Spleen (tissue), 11 donors: ENCODE measurements at regions not wholly inside any gene's neighbourhood (a gene's known extent, or its start where the extent isn't known, plus 50 kb on each side); places are given as distances from the start of the nearest gene placed in this dataset.

Experiments used
- DNase-seq: peaks from one replicate; pipeline ENCODE4 v3.0.0-alpha.2; 2020
- H3K27ac ChIP-seq, 8 donors: fragments of 200-600 bp; sonication (generic) in 7 of 8; 1 replicate in 4 of 8; 2 replicates in 4 of 8; pipeline versions ENCODE4 v1.5.0 to v1.8.0; 2016 to 2021; ENCODE audit warnings: inconsistent platforms in 4 of 8, mild to moderate bottlenecking in 4 of 8, moderate library complexity in 1 of 8
- H3K27me3 ChIP-seq, 7 donors: fragments of 200-600 bp; sonication (generic) in 6 of 7; replicated peaks in 1 of 7; 1 replicate in 4 of 7; 2 replicates in 3 of 7; pipeline versions ENCODE4 v1.5.0 to v1.8.0; 2016 to 2021; ENCODE audit warnings: inconsistent platforms in 3 of 7, mild to moderate bottlenecking in 1 of 7
- H3K36me3 ChIP-seq, 6 donors: fragments of 200-600 bp; sonication (generic) in 5 of 6; 1 replicate in 4 of 6; 2 replicates in 2 of 6; pipeline versions ENCODE4 v1.5.0 to v1.8.0; 2016 to 2021; ENCODE audit warnings: inconsistent platforms in 2 of 6
- H3K4me1 ChIP-seq, 6 donors: fragments of 200-600 bp; sonication (generic) in 5 of 6; 1 replicate in 3 of 6; 2 replicates in 3 of 6; pipeline versions ENCODE4 v1.5.0 to v1.8.0; 2016 to 2021; ENCODE audit warnings: inconsistent platforms in 3 of 6
- H3K4me3 ChIP-seq, 8 donors: fragments of 200-600 bp; sonication (generic) in 7 of 8; 1 replicate in 4 of 8; 2 replicates in 4 of 8; pipeline versions ENCODE4 v1.5.0 to v1.8.0; 2016 to 2021; ENCODE audit warnings: inconsistent platforms in 4 of 8, mild to moderate bottlenecking in 4 of 8, moderate library complexity in 2 of 8
- H3K9me3 ChIP-seq, 8 donors: fragments of 200-600 bp; sonication (generic) in 7 of 8; 1 replicate in 4 of 8; 2 replicates in 4 of 8; pipeline versions ENCODE4 v1.5.0 to v1.8.0; 2016 to 2021; ENCODE audit warnings: inconsistent platforms in 4 of 8
- POLR2A ChIP-seq, 3 donors: fragments of 450-650 bp; IDR thresholded peaks; one replicate each; pipeline ENCODE4 v1.5.1; 2017; ENCODE audit warnings: antibody characterized with exemption in 3 of 3, mild to moderate bottlenecking in 1 of 3
- POLR2AphosphoS5 ChIP-seq, 3 donors: sonication (generic); formaldehyde crosslinking; IDR thresholded peaks; one replicate each; pipeline ENCODE4 v1.5.1; 2017; ENCODE audit warnings: antibody characterized with exemption in 3 of 3
- WGBS, 5 donors: extraction: QIAGEN DNeasy Blood & Tissue Kit in 3 of 5; methylation state at CpG; one replicate each; pipeline versions ENCODE4 v1.1.5 to v1.1.7; 2013 to 2018; 5-methylcytosine and 5-hydroxymethylcytosine counted together
- intact Hi-C: fragments of 100-400 bp; cut with DNase I; formaldehyde crosslinking; loops from one replicate; pipeline ENCODE4 v1.15.0; 2023; ENCODE audit warnings: low total_unique reads
- TF ChIP-seq, protein P1 (sequence below), 11 experiments: fragments of 200-600 bp in 7 of 11; fragments of 450-650 bp in 4 of 11; sonication (generic) in 4 of 11; IDR thresholded peaks in 8 of 11; conservative IDR thresholded peaks in 3 of 11; 1 replicate in 7 of 11; 2 replicates in 4 of 11; pipeline versions ENCODE4 v1.4.0 to v1.8.0; 2016 to 2021; ENCODE audit warnings: antibody characterized with exemption in 11 of 11, inconsistent platforms in 4 of 11, mild to moderate bottlenecking in 1 of 11
- donor health status: healthy with polysubstance abuse.
- donor health status: DM: no; HTN: no; CAD: no; lungs with moderate emphysema.
- donor health status: DM: no; HTN: no; CAD: no.
- donor health status: Bipolar disorder and iron deficiency.
- donor health status: healthy.
- donor health status: DM: no; HTN: no; CAD: no.
- donor health status: DM: yes; HTN: yes; CAD: no.

DNA sequence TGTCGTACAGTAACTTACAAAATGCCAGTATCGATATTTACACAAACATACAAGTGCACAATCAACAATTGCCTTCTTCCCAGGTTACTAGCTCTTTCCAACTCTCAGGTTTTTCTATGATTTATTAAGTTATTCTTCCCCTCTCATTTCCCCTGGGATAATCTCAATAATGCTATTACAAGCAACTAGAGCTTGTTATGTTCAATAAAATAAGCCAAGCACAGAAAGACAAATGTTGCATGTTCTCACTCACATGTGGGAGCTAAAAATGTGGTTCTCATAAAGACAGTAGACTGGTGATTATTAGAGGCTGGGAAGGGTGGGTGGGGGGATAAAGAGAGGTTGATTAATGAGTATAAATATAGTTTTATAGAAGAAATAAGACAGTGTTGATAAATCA, 577.1 kb downstream of the HACE1 start:
- TF ChIP-seq POLR2A (IDR thresholded peaks at IDR 0.05): no peak
- no peak for TF ChIP-seq POLR2AphosphoS5 (IDR thresholded peaks at IDR 0.05)
- TF ChIP-seq, protein P1, sequence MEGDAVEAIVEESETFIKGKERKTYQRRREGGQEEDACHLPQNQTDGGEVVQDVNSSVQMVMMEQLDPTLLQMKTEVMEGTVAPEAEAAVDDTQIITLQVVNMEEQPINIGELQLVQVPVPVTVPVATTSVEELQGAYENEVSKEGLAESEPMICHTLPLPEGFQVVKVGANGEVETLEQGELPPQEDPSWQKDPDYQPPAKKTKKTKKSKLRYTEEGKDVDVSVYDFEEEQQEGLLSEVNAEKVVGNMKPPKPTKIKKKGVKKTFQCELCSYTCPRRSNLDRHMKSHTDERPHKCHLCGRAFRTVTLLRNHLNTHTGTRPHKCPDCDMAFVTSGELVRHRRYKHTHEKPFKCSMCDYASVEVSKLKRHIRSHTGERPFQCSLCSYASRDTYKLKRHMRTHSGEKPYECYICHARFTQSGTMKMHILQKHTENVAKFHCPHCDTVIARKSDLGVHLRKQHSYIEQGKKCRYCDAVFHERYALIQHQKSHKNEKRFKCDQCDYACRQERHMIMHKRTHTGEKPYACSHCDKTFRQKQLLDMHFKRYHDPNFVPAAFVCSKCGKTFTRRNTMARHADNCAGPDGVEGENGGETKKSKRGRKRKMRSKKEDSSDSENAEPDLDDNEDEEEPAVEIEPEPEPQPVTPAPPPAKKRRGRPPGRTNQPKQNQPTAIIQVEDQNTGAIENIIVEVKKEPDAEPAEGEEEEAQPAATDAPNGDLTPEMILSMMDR (IDR thresholded peaks at IDR 0.05 in 8 of 11, conservative IDR thresholded peaks at IDR 0.05 in 3 of 11): no peak
- 89 to 96% (median 94%) methylated on average over 2 of the region's 2 CpGs for WGBS, 5 donors
- intact Hi-C loops: no loop called here
- Histone ChIP-seq H3K9me3 (peaks cover 0 to 8% (median 0%) of the 10 kb centered on the region in 8 donors), H3K27me3 (no peaks in the 10 kb centered on the region), H3K27ac (no peak overlapping the region), H3K36me3 (no peaks in the 10 kb centered on the region), H3K4me1 (no peaks in the 10 kb centered on the region), H3K4me3 (no peak overlapping the region)
- DNase-seq: no peak

- no peak for DNase-seq
- H3K4me3 ChIP-seq: no peak overlapping the region
- WGBS, 5 donors: 71 to 85% (median 83%) methylated on average over 3 of the region's 3 CpGs
- H3K36me3 ChIP-seq: no peaks in the 10 kb centered on the region
- intact Hi-C loops: no loop called here
- TF ChIP-seq POLR2AphosphoS5 (IDR thresholded peaks at IDR 0.05) (no peak), POLR2A (IDR thresholded peaks at IDR 0.05) (no peak)
- TF ChIP-seq, protein P1 (IDR thresholded peaks at IDR 0.05 in 8 of 11, conservative IDR thresholded peaks at IDR 0.05 in 3 of 11): no peak
- no peaks in the 10 kb centered on the region for H3K27me3 ChIP-seq
- peaks cover 0 to 20% (median under 1%) of the 10 kb centered on the region in 8 donors for H3K9me3 ChIP-seq
- H3K27ac ChIP-seq: no peak overlapping the region
- H3K4me1 ChIP-seq: no peaks in the 10 kb centered on the region
These were observed 578.3 kb downstream of the HACE1 start for GRCh38 chr6:104281370-104281769.

DNA sequence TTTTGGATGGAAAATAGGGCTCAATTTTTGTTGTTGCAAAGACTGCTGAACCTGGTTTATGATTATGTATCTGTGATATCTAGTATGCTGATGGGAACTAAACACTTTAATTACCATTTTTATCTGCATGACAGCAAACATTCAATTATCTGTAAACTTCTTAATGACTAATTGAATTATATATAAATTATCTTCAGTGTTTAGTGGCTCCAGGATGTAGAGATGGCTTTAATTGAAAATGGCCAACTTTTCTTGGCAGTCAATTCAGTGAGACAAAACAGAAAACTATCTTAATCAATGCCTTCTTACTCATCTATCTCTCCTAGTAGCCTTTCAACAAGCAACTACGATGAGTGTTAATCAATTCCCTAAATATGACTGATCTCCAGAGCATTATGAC, 591.3 kb downstream of the HACE1 start:
- intact Hi-C loops: no loop called here
- WGBS, 5 donors: 64 to 81% (median 73%) methylated on average over 1 of the region's 1 CpG
- Histone ChIP-seq H3K36me3 (no peaks in the 10 kb centered on the region), H3K9me3 (no peaks in the 10 kb centered on the region), H3K27me3 (no peaks in the 10 kb centered on the region), H3K4me1 (no peaks in the 10 kb centered on the region), H3K27ac (no peak overlapping the region), H3K4me3 (no peak overlapping the region)
- TF ChIP-seq POLR2AphosphoS5 (IDR thresholded peaks at IDR 0.05) (no peak), POLR2A (IDR thresholded peaks at IDR 0.05) (no peak)
- TF ChIP-seq, protein P1 (IDR thresholded peaks at IDR 0.05 in 8 of 11, conservative IDR thresholded peaks at IDR 0.05 in 3 of 11): no peak
- DNase-seq: no peak

DNA sequence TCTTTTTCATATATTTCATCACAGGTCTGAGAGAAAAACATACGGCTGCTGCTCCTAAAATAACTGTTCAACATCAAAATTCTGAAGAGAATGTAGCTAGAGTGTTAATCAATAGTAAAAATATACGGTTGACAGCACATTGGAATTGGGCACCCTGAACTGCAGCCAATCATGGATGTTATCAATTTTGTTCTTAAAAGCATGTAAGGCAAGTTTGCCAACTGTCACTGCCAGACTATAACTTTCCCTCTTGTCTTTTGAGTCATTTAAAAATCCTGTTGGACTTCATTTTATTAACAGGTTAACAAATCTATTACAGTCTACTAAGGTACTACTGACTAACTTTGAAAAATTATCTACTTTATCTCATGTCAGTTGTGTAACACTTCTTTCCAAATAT, 592.8 kb downstream of the HACE1 start:
- no peaks in the 10 kb centered on the region for H3K9me3 ChIP-seq
- H3K27ac ChIP-seq: no peak overlapping the region
- no peaks in the 10 kb centered on the region for H3K4me1 ChIP-seq
- no peak overlapping the region for H3K4me3 ChIP-seq
- 88 to 96% (median 92%) methylated on average over 2 of the region's 2 CpGs for WGBS, 5 donors
- DNase-seq: no peak
- TF ChIP-seq POLR2A (IDR thresholded peaks at IDR 0.05) (no peak), POLR2AphosphoS5 (IDR thresholded peaks at IDR 0.05) (no peak)
- TF ChIP-seq, protein P1 (IDR thresholded peaks at IDR 0.05 in 8 of 11, conservative IDR thresholded peaks at IDR 0.05 in 3 of 11): no peak
- intact Hi-C loops: no loop called here
- no peaks in the 10 kb centered on the region for H3K36me3 ChIP-seq
- H3K27me3 ChIP-seq: no peaks in the 10 kb centered on the region
